HG03108 (cell line): ENCODE measurements at regions not wholly inside any gene's neighbourhood (a gene's known extent, or its start where the extent isn't known, plus 50 kb on each side); places are given as distances from the start of the nearest gene placed in this dataset.
"Not testable (repeated sequence)": the region's sequence is repeated elsewhere in the genome, so short reads cannot be mapped to it uniquely, and the experiment has no call there.

Source experiments
- ATAC-seq: cut with Tn5 transposase; IDR thresholded peaks from one replicate; pipeline ENCODE4 v1.9.1; 2021; ENCODE audit warnings: moderate library complexity; ENCODE audit not compliant: unreplicated experiment

- ATAC-seq, result no peak
Measured at GRCh38 chr11:122604621-122605020, 50.9 kb upstream of the UBASH3B start.

- no peak for ATAC-seq
Measured at GRCh38 chr11:122601141-122602125, 54.1 kb upstream of the UBASH3B start.

GRCh38 chr11:122600290-122600689, 55.2 kb upstream of the UBASH3B start:
- no peak for ATAC-seq

- no peak for ATAC-seq
Measured at GRCh38 chr11:122599434-122599833, 56.1 kb upstream of the UBASH3B start.

GRCh38 chr11:122598971-122599370, 56.6 kb upstream of the UBASH3B start:
- no peak for ATAC-seq

- ATAC-seq, result no peak
Measured at GRCh38 chr11:122597511-122597910, 58.0 kb upstream of the UBASH3B start.

GRCh38 chr11:122594986-122595645, 60.4 kb upstream of the UBASH3B start:
- no peak for ATAC-seq

GRCh38 chr11:122593473-122594420, 61.8 kb upstream of the UBASH3B start:
- no peak for ATAC-seq

DNA sequence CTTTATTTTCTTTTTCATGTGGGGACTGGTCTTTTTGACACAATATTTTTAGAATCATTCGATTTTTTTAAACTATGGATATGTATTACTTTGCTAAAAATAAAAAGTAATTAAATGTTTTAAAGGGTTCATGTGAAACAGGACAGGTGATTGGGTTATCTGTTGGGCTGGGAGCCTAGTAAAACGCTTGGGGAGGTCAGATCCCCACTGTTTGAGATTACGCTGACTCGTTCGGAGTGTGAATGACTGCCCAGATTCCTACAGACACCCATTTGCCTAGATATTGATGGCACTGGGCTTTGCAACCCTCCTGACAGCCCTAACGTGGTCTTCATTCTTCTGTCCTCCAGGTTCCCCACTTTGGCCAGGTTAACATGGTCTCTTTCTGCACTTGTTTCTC, 62.9 kb upstream of the UBASH3B start:
- ATAC-seq, result no peak

DNA sequence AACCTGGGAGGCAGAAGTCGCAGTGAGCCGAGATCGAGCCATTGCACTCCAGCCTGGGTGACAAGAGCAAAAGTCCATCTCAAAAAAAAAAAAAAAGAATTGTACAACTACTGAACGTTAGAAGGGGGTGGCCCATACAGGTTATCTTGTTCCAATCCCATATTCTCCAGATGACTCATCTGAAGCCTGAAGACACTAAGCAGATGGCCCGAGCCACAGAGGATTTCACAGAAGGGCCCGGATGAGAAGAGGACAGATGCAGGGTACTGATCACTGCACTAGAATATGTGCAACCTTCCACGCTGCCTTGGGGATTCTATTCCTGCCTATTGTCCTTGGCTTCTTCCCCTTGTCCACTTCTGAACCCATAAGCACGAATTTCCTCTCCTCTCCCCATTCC, 70.9 kb upstream of the UBASH3B start:
- ATAC-seq, result no peak

DNA sequence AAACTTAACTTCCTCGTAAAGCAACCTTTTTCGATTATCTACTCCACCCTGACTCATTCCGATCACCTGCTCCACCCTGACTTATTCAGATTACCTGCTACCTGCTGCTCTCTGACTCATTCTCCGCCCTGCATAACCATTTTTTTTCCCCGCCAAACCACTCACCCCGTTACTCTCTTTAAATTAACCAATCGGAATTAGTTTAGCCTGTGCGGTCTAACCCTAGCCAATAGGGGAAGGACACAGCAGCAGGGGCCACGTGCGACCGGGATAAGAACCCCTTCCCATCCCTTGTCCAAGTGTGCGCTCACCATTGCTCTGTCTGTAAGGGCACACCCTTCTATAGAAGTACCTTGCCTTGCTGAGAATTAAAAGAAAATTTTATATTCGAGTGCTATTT, 75.5 kb upstream of the UBASH3B start:
- not testable (repeated sequence) for ATAC-seq

- no peak for ATAC-seq
Measured at GRCh38 chr11:122578171-122578825, 77.2 kb upstream of the UBASH3B start.

GRCh38 chr11:122572592-122572991, 82.9 kb upstream of the UBASH3B start:
- no peak for ATAC-seq

DNA sequence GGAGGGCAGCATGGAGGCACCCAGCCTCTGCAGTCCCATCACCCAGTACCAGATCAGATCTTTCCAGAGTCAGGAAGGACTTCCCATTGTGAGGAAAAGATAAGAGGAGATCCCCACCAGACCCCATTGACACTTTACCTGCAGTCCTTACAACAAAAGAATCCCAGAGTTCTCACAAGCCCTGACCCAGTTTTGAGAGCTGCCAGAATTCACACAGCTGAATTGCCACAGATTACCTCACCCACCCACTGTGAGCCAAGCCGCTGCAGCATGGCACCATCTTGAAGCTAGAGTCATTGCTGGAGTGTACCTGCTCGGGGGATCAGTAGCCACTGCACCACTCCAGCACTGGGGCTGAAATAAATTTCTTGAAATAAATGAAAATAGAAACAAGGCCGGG, 91.8 kb upstream of the UBASH3B start:
- ATAC-seq, result no peak

- ATAC-seq, result no peak
Measured at GRCh38 chr11:122559734-122560382, 95.7 kb upstream of the UBASH3B start.

- not testable (repeated sequence) for ATAC-seq
Measured at GRCh38 chr11:122559218-122559617, 96.3 kb upstream of the UBASH3B start.

GRCh38 chr11:122557163-122557562, 98.4 kb upstream of the UBASH3B start:
- ATAC-seq, result not testable (repeated sequence)

DNA sequence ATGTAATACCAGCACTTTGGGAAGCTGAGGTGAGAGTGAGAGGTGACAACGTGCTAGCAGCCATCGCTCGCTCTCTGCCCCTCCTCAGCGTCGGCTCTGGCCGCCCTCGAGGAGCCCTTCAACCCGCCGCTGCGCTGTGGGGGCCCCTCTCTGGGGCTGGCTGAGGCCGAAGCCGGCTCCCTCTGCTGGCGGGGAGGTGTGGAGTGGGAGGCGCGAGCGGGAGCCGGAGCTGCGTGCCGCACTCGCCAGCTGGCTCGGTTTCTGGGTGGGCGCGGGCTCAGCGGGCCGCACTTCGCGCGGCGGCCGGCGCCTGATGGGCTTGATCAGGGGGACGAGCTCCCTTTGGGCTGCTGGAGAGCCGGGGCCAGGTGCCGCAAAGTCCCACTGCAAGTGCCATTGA, 98.9 kb upstream of the UBASH3B start:
- ATAC-seq, result no peak

- ATAC-seq, result no peak
Measured at GRCh38 chr11:122538060-122538459, 117.5 kb upstream of the UBASH3B start.

- no peak for ATAC-seq
Measured at GRCh38 chr11:122524898-122525297, 130.6 kb upstream of the UBASH3B start.
